ENCODE measurements at regions not wholly inside any gene's neighbourhood (a gene's known extent, or its start where the extent isn't known, plus 50 kb on each side); places are given as distances from the start of the nearest gene placed in this dataset.

- TF ChIP-seq EZH2 (conservative IDR thresholded peaks at IDR 0.05; ENCODE audit: low read depth, low read length) (no peak), MAF1 (CRISPR knock-in tag; IDR thresholded peaks at IDR 0.05; ENCODE audit: borderline replicate concordance) (no peak), CTCF (CRISPR knock-in tag; IDR thresholded peaks at IDR 0.05) (no peak), ATF2 (CRISPR knock-in tag; IDR thresholded peaks at IDR 0.05) (no peak), ZNF777 (CRISPR knock-in tag; IDR thresholded peaks at IDR 0.05) (no peak), EP300 (IDR thresholded peaks at IDR 0.05; ENCODE audit: low read depth in 2 of 2, low read length in 2 of 2) (no peak), EP300 (CRISPR knock-in tag; IDR thresholded peaks at IDR 0.05; ENCODE audit: borderline replicate concordance) (no peak), YY1 (IDR thresholded peaks at IDR 0.05; ENCODE audit: insufficient read depth, insufficient replicate concordance, low read depth, low read length) (no peak), MXI1 (IDR thresholded peaks at IDR 0.05; ENCODE audit: borderline replicate concordance, low read depth, low read length) (no peak), SMAD1 (CRISPR knock-in tag; IDR thresholded peaks at IDR 0.05; ENCODE audit: borderline replicate concordance, low read depth) (no peak), POLR2AphosphoS5 (IDR thresholded peaks at IDR 0.05; ENCODE audit: low read depth, low read length) (no peak), ATF7-NPFF (CRISPR knock-in tag; IDR thresholded peaks at IDR 0.05; ENCODE audit: low read depth) (no peak)
These were observed 69.4 kb upstream of the NRSN1 start for GRCh38 chr6:24056567-24056966.

All from HepG2 (cell line).